ENCODE measurements at regions not wholly inside any gene's neighbourhood (a gene's known extent, or its start where the extent isn't known, plus 50 kb on each side); places are given as distances from the start of the nearest gene placed in this dataset.

- H3K27ac Mint-ChIP-seq = no peak overlapping the region
- H3K4me1 Mint-ChIP-seq = no peaks in the 10 kb centered on the region
- H3K9me3 Mint-ChIP-seq = no peaks in the 10 kb centered on the region
- TF ChIP-seq, protein P1, sequence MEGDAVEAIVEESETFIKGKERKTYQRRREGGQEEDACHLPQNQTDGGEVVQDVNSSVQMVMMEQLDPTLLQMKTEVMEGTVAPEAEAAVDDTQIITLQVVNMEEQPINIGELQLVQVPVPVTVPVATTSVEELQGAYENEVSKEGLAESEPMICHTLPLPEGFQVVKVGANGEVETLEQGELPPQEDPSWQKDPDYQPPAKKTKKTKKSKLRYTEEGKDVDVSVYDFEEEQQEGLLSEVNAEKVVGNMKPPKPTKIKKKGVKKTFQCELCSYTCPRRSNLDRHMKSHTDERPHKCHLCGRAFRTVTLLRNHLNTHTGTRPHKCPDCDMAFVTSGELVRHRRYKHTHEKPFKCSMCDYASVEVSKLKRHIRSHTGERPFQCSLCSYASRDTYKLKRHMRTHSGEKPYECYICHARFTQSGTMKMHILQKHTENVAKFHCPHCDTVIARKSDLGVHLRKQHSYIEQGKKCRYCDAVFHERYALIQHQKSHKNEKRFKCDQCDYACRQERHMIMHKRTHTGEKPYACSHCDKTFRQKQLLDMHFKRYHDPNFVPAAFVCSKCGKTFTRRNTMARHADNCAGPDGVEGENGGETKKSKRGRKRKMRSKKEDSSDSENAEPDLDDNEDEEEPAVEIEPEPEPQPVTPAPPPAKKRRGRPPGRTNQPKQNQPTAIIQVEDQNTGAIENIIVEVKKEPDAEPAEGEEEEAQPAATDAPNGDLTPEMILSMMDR (IDR thresholded peaks at IDR 0.05; ENCODE audit: unreplicated experiment in 3 of 3) = no peak
- H3K27me3 Mint-ChIP-seq (ENCODE audit: low read depth) = no peaks in the 10 kb centered on the region
- no peak overlapping the region for H3K4me3 Mint-ChIP-seq
- H3K36me3 Mint-ChIP-seq (ENCODE audit: low read depth) = no peaks in the 10 kb centered on the region
These were observed 533.2 kb upstream of the PCDH9 start for GRCh38 chr13:67763384-67763783.

DNA sequence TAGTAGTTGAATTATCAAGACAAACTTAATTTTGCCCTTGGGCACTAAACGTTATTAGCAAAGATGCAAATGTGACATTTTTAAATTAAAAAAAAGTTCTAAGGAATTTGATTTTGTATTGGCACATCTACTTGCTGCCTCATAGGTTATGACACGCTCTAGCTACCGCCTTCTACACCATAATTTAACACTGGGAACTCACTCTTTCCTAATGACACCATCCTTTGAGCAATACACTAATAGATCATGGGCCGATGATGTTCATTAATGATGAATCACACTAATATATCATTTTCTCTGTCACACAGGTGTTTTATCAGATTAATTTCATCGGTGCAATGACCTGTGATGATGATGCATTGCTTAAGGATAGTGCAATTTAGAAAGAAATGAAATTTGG lies 528.8 kb upstream of the PCDH9 start:
- TF ChIP-seq, protein P1 (IDR thresholded peaks at IDR 0.05; ENCODE audit: unreplicated experiment in 3 of 3) = no peak
- no peaks in the 10 kb centered on the region for H3K36me3 Mint-ChIP-seq (ENCODE audit: low read depth)
- no peak overlapping the region for H3K4me3 Mint-ChIP-seq
- H3K27ac Mint-ChIP-seq = no peak overlapping the region
- no peaks in the 10 kb centered on the region for H3K9me3 Mint-ChIP-seq
- H3K27me3 Mint-ChIP-seq (ENCODE audit: low read depth) = no peaks in the 10 kb centered on the region
- no peaks in the 10 kb centered on the region for H3K4me1 Mint-ChIP-seq

DNA sequence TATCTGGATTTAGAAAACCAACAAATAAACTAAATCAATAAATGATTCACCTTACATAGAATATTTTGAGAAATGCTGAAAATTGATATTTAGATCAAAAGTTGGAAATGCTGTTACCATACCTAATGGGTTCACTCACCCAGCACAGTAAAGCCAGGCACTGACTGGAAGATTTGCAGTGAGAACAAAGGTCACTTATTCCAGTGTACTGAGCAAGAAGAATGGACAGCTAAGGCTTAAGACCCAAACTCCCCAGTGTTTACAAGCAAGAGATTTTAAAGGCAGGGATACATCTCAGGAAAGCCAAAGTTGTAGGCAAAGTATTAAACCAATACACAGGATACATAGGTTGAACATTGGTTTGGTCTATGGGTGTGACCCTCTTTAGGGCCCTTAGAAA lies 523.9 kb upstream of the PCDH9 start:
- no peaks in the 10 kb centered on the region for H3K4me1 Mint-ChIP-seq
- H3K36me3 Mint-ChIP-seq (ENCODE audit: low read depth) = no peaks in the 10 kb centered on the region
- H3K9me3 Mint-ChIP-seq = no peaks in the 10 kb centered on the region
- TF ChIP-seq, protein P1 (IDR thresholded peaks at IDR 0.05; ENCODE audit: unreplicated experiment in 3 of 3) = no peak
- no peaks in the 10 kb centered on the region for H3K27me3 Mint-ChIP-seq (ENCODE audit: low read depth)
- no peak overlapping the region for H3K27ac Mint-ChIP-seq
- H3K4me3 Mint-ChIP-seq = no peak overlapping the region

GRCh38 chr13:67752759-67753158 lies 522.6 kb upstream of the PCDH9 start:
- Mint-ChIP-seq H3K27me3 (ENCODE audit: low read depth) (no peaks in the 10 kb centered on the region), H3K9me3 (peaks cover 3% of the 10 kb centered on the region), H3K4me3 (no peak overlapping the region), H3K36me3 (ENCODE audit: low read depth) (no peaks in the 10 kb centered on the region), H3K27ac (no peak overlapping the region), H3K4me1 (no peaks in the 10 kb centered on the region)
- TF ChIP-seq, protein P1 (IDR thresholded peaks at IDR 0.05; ENCODE audit: unreplicated experiment in 3 of 3) = no peak

- no peaks in the 10 kb centered on the region for H3K36me3 Mint-ChIP-seq (ENCODE audit: low read depth)
- TF ChIP-seq, protein P1 (IDR thresholded peaks at IDR 0.05; ENCODE audit: unreplicated experiment in 3 of 3) = no peak
- no peak overlapping the region for H3K27ac Mint-ChIP-seq
- H3K9me3 Mint-ChIP-seq = no peaks in the 10 kb centered on the region
- H3K4me3 Mint-ChIP-seq = no peak overlapping the region
- no peaks in the 10 kb centered on the region for H3K27me3 Mint-ChIP-seq (ENCODE audit: low read depth)
- H3K4me1 Mint-ChIP-seq = peaks cover 4% of the 10 kb centered on the region
These were observed 512.3 kb upstream of the PCDH9 start for GRCh38 chr13:67742478-67742877.

- no peak overlapping the region for H3K4me3 Mint-ChIP-seq
- H3K4me1 Mint-ChIP-seq = peaks cover 12% of the 10 kb centered on the region
- no peaks in the 10 kb centered on the region for H3K27me3 Mint-ChIP-seq (ENCODE audit: low read depth)
- no peaks in the 10 kb centered on the region for H3K36me3 Mint-ChIP-seq (ENCODE audit: low read depth)
- no peak overlapping the region for H3K27ac Mint-ChIP-seq
- no peaks in the 10 kb centered on the region for H3K9me3 Mint-ChIP-seq
- TF ChIP-seq, protein P1 (IDR thresholded peaks at IDR 0.05; ENCODE audit: unreplicated experiment in 3 of 3) = no peak
These were observed 510.9 kb upstream of the PCDH9 start for GRCh38 chr13:67740871-67741535.

Data from nephron (organoid).